ENCODE measurements at regions not wholly inside any gene's neighbourhood (a gene's known extent, or its start where the extent isn't known, plus 50 kb on each side); places are given as distances from the start of the nearest gene placed in this dataset.

DNA sequence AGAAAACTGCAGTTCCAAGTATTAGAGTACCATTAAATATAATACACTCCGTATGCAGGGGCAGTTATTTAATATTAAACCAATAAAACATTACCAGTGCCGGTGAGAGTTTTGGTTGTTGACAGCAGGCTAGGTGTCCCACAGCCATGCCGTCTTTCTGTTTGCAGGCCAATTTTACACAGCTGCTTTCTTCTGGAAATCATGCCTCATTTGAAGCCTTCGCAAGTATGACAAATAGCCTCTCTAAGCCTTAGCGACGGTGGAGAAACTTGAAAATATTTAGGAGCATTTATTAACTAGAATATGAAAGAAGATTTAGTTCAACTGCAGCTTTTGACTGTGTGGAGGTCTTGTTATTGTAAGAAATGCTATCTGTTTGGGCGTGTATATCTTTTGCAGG lies 226.0 kb downstream of the BMP2 start:
- Histone ChIP-seq H3K4me3 (no peak overlapping the region), H3K27me3 (replicated peaks; ENCODE audit: insufficient read depth) (no peaks in the 10 kb centered on the region), H3K4me1 (replicated peaks) (no peaks in the 10 kb centered on the region), H3K9me3 (no peaks in the 10 kb centered on the region), H3K27ac (no peak overlapping the region), H3K36me3 (no peaks in the 10 kb centered on the region)
- 48% methylated on average over 7 of the region's 7 CpGs for WGBS
- TF ChIP-seq POLR2A (IDR thresholded peaks at IDR 0.05): no peak
- no peak for TF ChIP-seq POLR2AphosphoS5 (IDR thresholded peaks at IDR 0.05)
- TF ChIP-seq, protein P1, sequence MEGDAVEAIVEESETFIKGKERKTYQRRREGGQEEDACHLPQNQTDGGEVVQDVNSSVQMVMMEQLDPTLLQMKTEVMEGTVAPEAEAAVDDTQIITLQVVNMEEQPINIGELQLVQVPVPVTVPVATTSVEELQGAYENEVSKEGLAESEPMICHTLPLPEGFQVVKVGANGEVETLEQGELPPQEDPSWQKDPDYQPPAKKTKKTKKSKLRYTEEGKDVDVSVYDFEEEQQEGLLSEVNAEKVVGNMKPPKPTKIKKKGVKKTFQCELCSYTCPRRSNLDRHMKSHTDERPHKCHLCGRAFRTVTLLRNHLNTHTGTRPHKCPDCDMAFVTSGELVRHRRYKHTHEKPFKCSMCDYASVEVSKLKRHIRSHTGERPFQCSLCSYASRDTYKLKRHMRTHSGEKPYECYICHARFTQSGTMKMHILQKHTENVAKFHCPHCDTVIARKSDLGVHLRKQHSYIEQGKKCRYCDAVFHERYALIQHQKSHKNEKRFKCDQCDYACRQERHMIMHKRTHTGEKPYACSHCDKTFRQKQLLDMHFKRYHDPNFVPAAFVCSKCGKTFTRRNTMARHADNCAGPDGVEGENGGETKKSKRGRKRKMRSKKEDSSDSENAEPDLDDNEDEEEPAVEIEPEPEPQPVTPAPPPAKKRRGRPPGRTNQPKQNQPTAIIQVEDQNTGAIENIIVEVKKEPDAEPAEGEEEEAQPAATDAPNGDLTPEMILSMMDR (IDR thresholded peaks at IDR 0.05): no peak
- intact Hi-C loops (cut with DNase I): no loop called here
- DNase-seq (ENCODE audit: low spot score): no peak

DNA sequence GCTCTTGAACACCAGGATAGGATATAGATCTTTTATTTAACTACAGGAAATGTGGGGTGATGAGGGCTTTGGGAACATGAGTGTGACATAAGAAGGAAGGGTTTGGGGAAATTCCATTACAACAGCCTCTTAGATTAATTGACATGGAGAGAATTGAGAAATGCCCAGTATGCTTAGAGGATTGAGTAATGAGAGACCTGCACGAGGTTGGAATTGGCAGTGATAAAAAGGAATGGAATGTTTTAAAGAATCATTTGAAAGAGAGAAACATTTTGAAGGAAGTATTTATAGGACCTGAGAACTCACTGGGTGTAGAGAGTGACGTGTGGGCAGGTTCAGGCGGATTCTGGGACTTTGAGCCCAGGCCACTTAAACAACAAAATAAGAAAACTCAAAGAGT lies 227.0 kb downstream of the BMP2 start:
- no peaks in the 10 kb centered on the region for H3K27me3 ChIP-seq (replicated peaks; ENCODE audit: insufficient read depth)
- TF ChIP-seq POLR2A (IDR thresholded peaks at IDR 0.05) (no peak), POLR2AphosphoS5 (IDR thresholded peaks at IDR 0.05) (no peak)
- TF ChIP-seq, protein P1 (IDR thresholded peaks at IDR 0.05): no peak
- H3K4me1 ChIP-seq (replicated peaks): no peaks in the 10 kb centered on the region
- no peaks in the 10 kb centered on the region for H3K36me3 ChIP-seq
- H3K9me3 ChIP-seq: no peaks in the 10 kb centered on the region
- H3K4me3 ChIP-seq: no peak overlapping the region
- DNase-seq (ENCODE audit: low spot score): peak; percentile 6
- H3K27ac ChIP-seq: no peak overlapping the region
- intact Hi-C loops (cut with DNase I): no loop called here
- 51% methylated on average over 3 of the region's 3 CpGs for WGBS

GRCh38 chr20:6998909-6999308 lies 231.4 kb downstream of the BMP2 start:
- H3K27ac ChIP-seq: no peak overlapping the region
- 94% methylated on average over 2 of the region's 2 CpGs for WGBS
- no peak for TF ChIP-seq POLR2AphosphoS5 (IDR thresholded peaks at IDR 0.05)
- no peak for TF ChIP-seq POLR2A (IDR thresholded peaks at IDR 0.05)
- TF ChIP-seq, protein P1 (IDR thresholded peaks at IDR 0.05): no peak
- no peaks in the 10 kb centered on the region for H3K4me1 ChIP-seq (replicated peaks)
- no peak for DNase-seq (ENCODE audit: low spot score)
- no peaks in the 10 kb centered on the region for H3K36me3 ChIP-seq
- intact Hi-C loops (cut with DNase I): no loop called here
- H3K9me3 ChIP-seq: no peaks in the 10 kb centered on the region
- no peak overlapping the region for H3K4me3 ChIP-seq
- no peaks in the 10 kb centered on the region for H3K27me3 ChIP-seq (replicated peaks; ENCODE audit: insufficient read depth)

- H3K27ac ChIP-seq: no peak overlapping the region
Observed at GRCh38 chr20:6999381-6999780, 231.9 kb downstream of the BMP2 start.

DNA sequence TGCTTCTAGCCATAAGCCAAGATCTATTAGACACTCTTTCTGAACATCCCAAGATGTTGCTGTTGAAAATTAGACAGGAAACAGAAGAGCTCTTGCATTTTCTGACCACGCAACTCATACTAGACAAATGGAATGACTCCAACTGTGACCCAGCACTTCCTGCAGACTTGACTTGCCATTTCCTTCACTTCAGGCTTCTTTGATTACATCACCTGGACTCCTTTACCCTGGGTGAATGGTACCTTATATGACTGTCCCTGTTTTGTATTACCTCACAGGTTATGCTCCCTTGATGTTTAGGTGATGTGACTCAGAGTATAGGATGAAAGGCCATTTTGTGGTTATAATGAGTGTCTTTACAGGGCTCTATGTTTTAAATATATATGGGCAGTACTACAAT lies 236.1 kb downstream of the BMP2 start:
- intact Hi-C loops (cut with DNase I): no loop called here
- no peaks in the 10 kb centered on the region for H3K4me1 ChIP-seq (replicated peaks)
- TF ChIP-seq, protein P1 (IDR thresholded peaks at IDR 0.05): no peak
- no peak for TF ChIP-seq POLR2AphosphoS5 (IDR thresholded peaks at IDR 0.05)
- no peak for TF ChIP-seq POLR2A (IDR thresholded peaks at IDR 0.05)
- no peak overlapping the region for H3K4me3 ChIP-seq
- no peaks in the 10 kb centered on the region for H3K27me3 ChIP-seq (replicated peaks; ENCODE audit: insufficient read depth)
- H3K36me3 ChIP-seq: no peaks in the 10 kb centered on the region
- no peak for DNase-seq (ENCODE audit: low spot score)
- WGBS: 82% methylated on average over 1 of the region's 1 CpG
- H3K27ac ChIP-seq: no peak overlapping the region
- H3K9me3 ChIP-seq: no peaks in the 10 kb centered on the region

More at GRCh38 chr20:6999381-6999780, 231.9 kb downstream of the BMP2 start:
- no peak for DNase-seq (ENCODE audit: low spot score)
- no peak for TF ChIP-seq POLR2A (IDR thresholded peaks at IDR 0.05)
- TF ChIP-seq, protein P1 (IDR thresholded peaks at IDR 0.05): no peak
- no peak for TF ChIP-seq POLR2AphosphoS5 (IDR thresholded peaks at IDR 0.05)
- 66% methylated on average over 6 of the region's 6 CpGs for WGBS
- Histone ChIP-seq H3K9me3 (no peaks in the 10 kb centered on the region), H3K27me3 (replicated peaks; ENCODE audit: insufficient read depth) (no peaks in the 10 kb centered on the region), H3K36me3 (no peaks in the 10 kb centered on the region), H3K4me1 (replicated peaks) (no peaks in the 10 kb centered on the region), H3K4me3 (no peak overlapping the region)
- intact Hi-C loops (cut with DNase I): no loop called here
